K562 (cell line): ENCODE measurements at regions not wholly inside any gene's neighbourhood (a gene's known extent, or its start where the extent isn't known, plus 50 kb on each side); places are given as distances from the start of the nearest gene placed in this dataset.

Experiments used
- ATAC-seq: fragments of 200-7000 bp; cut with Tn5 transposase; 3 replicates; pipeline ENCODE4 v1.9.1; 2020; ENCODE audit warnings: moderate library complexity
- BruUV-seq: library from RNA; stranded (reverse); fragments of 400-500 nt; replicated peaks from 2 replicates; lab custom pipeline; 2021; lab: Mats Ljungman, UMichigan
- CTCF ChIA-PET: fragments of 300-600 bp; formaldehyde crosslinking; extraction: SDS; loops from one replicate; lab custom pipeline; 2021; ENCODE audit warnings: low intra/inter-chr PET ratio; lab: Yijun Ruan, JAX
- POLR2A ChIA-PET: fragments of 300-600, 350-650 bp; sonication (Branson Sonifier 250); formaldehyde crosslinking; extraction: SDS; loops from one replicate; lab custom pipeline; 2021; ENCODE audit warnings: antibody characterized with exemption, inconsistent platforms; lab: Yijun Ruan, JAX
- DNase-seq, 4 experiments: peaks; one replicate each; pipeline versions ENCODE4 v3.0.0 to v3.0.0-alpha.2; 2011 to 2018; ENCODE audit warnings: low spot score in 3 of 4, mixed read lengths in 3 of 4; ENCODE audit errors: extremely low read depth in 1 of 4
- FAIRE-seq: peaks from 2 replicates; lab custom pipeline; 2011; peaks lifted over from hg19 to GRCh38; lab: Jason Lieb, UNC
- H2AFZ ChIP-seq: 2 replicates; pipeline ENCODE4 v1.6.0; 2011; ENCODE audit warnings: low read depth, low read length, control low read depth, inconsistent platforms
- H3K27ac ChIP-seq: fragments of 200-600 bp; 3 replicates; pipeline ENCODE4 v1.8.0; 2011; ENCODE audit warnings: low read depth, mild to moderate bottlenecking, control low read depth, inconsistent platforms, low read length, moderate library complexity, mixed read lengths; ENCODE audit errors: extremely low read depth
- H3K27me3 ChIP-seq, 2 experiments: fragments of 300-600 bp in 1 of 2; 2 replicates in 1 of 2; 3 replicates in 1 of 2; pipeline versions ENCODE4 v1.6.0 to v1.8.0; 2011; ENCODE audit warnings: inconsistent platforms in 2 of 2, low read length in 2 of 2, mild to moderate bottlenecking in 1 of 2, mixed read lengths in 1 of 2, moderate library complexity in 1 of 2; ENCODE audit not compliant: control insufficient read depth in 2 of 2, insufficient read depth in 2 of 2
- H3K36me3 ChIP-seq: fragments of 300-600 bp; 3 replicates; pipeline ENCODE4 v1.8.0; 2011; ENCODE audit warnings: mild to moderate bottlenecking, low read length, inconsistent platforms; ENCODE audit not compliant: control insufficient read depth, insufficient read depth
- H3K4me1 ChIP-seq, 2 experiments: fragments of 200-600 bp in 1 of 2; replicated peaks in 1 of 2; 2 replicates in 1 of 2; 3 replicates in 1 of 2; pipeline versions ENCODE4 v1.5.1 to v1.8.0; 2011; ENCODE audit warnings: inconsistent platforms in 2 of 2, low read length in 2 of 2, mild to moderate bottlenecking in 1 of 2, mixed read lengths in 1 of 2, moderate library complexity in 1 of 2; ENCODE audit not compliant: control insufficient read depth in 2 of 2, insufficient read depth in 2 of 2
- H3K4me2 ChIP-seq: 2 replicates; pipeline ENCODE4 v1.6.1; 2011; ENCODE audit warnings: low read length, control low read depth, inconsistent platforms, mixed read lengths; ENCODE audit not compliant: insufficient read depth
- H3K4me3 ChIP-seq: fragments of 200-600 bp; sonication (generic), shearing (Covaris generic); 2 replicates; pipeline ENCODE4 v1.5.1; 2016; ENCODE audit warnings: control low read depth, inconsistent platforms
- H3K79me2 ChIP-seq: fragments of 200-600 bp; 3 replicates; pipeline ENCODE4 v1.8.0; 2011; ENCODE audit warnings: low read length, inconsistent platforms; ENCODE audit not compliant: control insufficient read depth, insufficient read depth
- H3K9ac ChIP-seq, 2 experiments: 2 replicates each; pipeline versions ENCODE4 v1.6.0 to v1.6.1; 2011; ENCODE audit warnings: low read depth in 2 of 2, low read length in 2 of 2, control low read depth in 1 of 2, inconsistent platforms in 1 of 2, mild to moderate bottlenecking in 1 of 2, mixed read lengths in 1 of 2; ENCODE audit not compliant: insufficient read depth in 1 of 2
- H3K9me1 ChIP-seq: one replicate; pipeline ENCODE4 v1.6.0; 2011; ENCODE audit warnings: inconsistent platforms, mild to moderate bottlenecking, low read length, moderate library complexity; ENCODE audit not compliant: control insufficient read depth, insufficient read depth
- H3K9me3 ChIP-seq: replicated peaks from 2 replicates; pipeline ENCODE4 v1.5.1; 2011; ENCODE audit warnings: low read depth, low read length, inconsistent platforms; ENCODE audit not compliant: control insufficient read depth, insufficient read depth
- H4K20me1 ChIP-seq: replicated peaks from 2 replicates; pipeline ENCODE4 v1.6.1; 2011; ENCODE audit warnings: low read length, inconsistent platforms, mixed read lengths; ENCODE audit not compliant: control insufficient read depth, insufficient read depth
- ATF7 ChIP-seq: fragments of 450-650 bp; IDR thresholded peaks from 2 replicates; pipeline ENCODE4 v1.7.1; 2014; ENCODE audit warnings: mild to moderate bottlenecking, moderate library complexity
- BHLHE40 ChIP-seq: IDR thresholded peaks from 2 replicates; pipeline ENCODE4 v1.6.1; 2011; ENCODE audit warnings: low read length, improper control_type of control experiment
- CREM ChIP-seq: IDR thresholded peaks from 2 replicates; pipeline ENCODE4 v1.6.1; 2014; ENCODE audit warnings: antibody characterized with exemption, low read depth
- FOXP4 ChIP-seq: sonication (generic); formaldehyde crosslinking; IDR thresholded peaks from 2 replicates; pipeline ENCODE4 v1.8.0; 2022; ENCODE audit warnings: mild to moderate bottlenecking, missing genetic modification reagents, borderline replicate concordance
- IFI16 ChIP-seq: fragments of 250-450 bp; sonication (Bioruptor Pico); IDR thresholded peaks from 2 replicates; pipeline ENCODE4 v2.1.2; 2022; ENCODE audit warnings: mild to moderate bottlenecking, inconsistent platforms
- JUNB ChIP-seq: fragments of 450-650 bp; formaldehyde crosslinking; conservative IDR thresholded peaks from 2 replicates; pipeline ENCODE4 v1.4.0; 2020; ENCODE audit warnings: mild to moderate bottlenecking
- KHSRP ChIP-seq: fragments of 450-650 bp; IDR thresholded peaks from 2 replicates; pipeline ENCODE4 v1.6.1; 2017
- MAFG ChIP-seq: fragments of 450-650 bp; conservative IDR thresholded peaks from 2 replicates; pipeline ENCODE4 v1.6.1; 2016; ENCODE audit warnings: missing genetic modification characterization, missing compliant biosample characterization
- NCOA2 ChIP-seq, 2 experiments: fragments of 450-650 bp; IDR thresholded peaks; 2 replicates each; pipeline ENCODE4 v1.6.1; 2018; ENCODE audit warnings: mild to moderate bottlenecking in 2 of 2, moderate library complexity in 1 of 2; ENCODE audit not compliant: partially characterized antibody in 2 of 2
- STAT5A ChIP-seq: IDR thresholded peaks from 2 replicates; pipeline ENCODE4 v1.6.1; 2012; ENCODE audit warnings: low read length, inconsistent platforms, borderline replicate concordance
- TAL1 ChIP-seq: fragments of 450-650 bp; IDR thresholded peaks from 2 replicates; pipeline ENCODE4 v1.6.1; 2016; ENCODE audit warnings: mild to moderate bottlenecking
- TSHZ1 ChIP-seq: fragments of 250-450 bp; sonication (Bioruptor Pico); IDR thresholded peaks from 2 replicates; pipeline ENCODE4 v1.4.0; 2020; ENCODE audit warnings: mild to moderate bottlenecking, moderate library complexity
- YY1 ChIP-seq, 3 experiments: IDR thresholded peaks; 2 replicates each; pipeline ENCODE4 v1.6.1; 2011; ENCODE audit warnings: low read length in 2 of 3, mild to moderate bottlenecking in 2 of 3, moderate library complexity in 2 of 3, borderline replicate concordance in 1 of 3, control low read depth in 1 of 3, low read depth in 1 of 3; ENCODE audit not compliant: insufficient read depth in 3 of 3, insufficient replicate concordance in 2 of 3, control insufficient read depth in 1 of 3, insufficient read length in 1 of 3; ENCODE audit errors: extremely low read depth in 1 of 3
- ZNF121 ChIP-seq: sonication (generic); formaldehyde crosslinking; conservative IDR thresholded peaks from 2 replicates; pipeline ENCODE4 v1.8.0; 2022; ENCODE audit warnings: missing genetic modification reagents
- ZNF41 ChIP-seq: fragments of 250-450 bp; sonication (Bioruptor Pico); conservative IDR thresholded peaks from 2 replicates; pipeline ENCODE4 v1.4.0; 2020; ENCODE audit warnings: mild to moderate bottlenecking
- ZNF644 ChIP-seq: fragments of 200-800 bp; sonication (Bioruptor generic); IDR thresholded peaks from 2 replicates; pipeline ENCODE4 v1.6.1; 2016; ENCODE audit warnings: low read depth, missing genetic modification characterization, missing compliant biosample characterization
- WGBS: fragments of 100-300 bp; shearing (Covaris generic); methylation state at CpG from one replicate; pipeline ENCODE4 v1.1.6; 2016; ENCODE audit warnings: low coverage, mixed read lengths; ENCODE audit not compliant: insufficient coverage; ENCODE audit errors: missing lambda C conversion rate; 5-methylcytosine and 5-hydroxymethylcytosine counted together
- in situ Hi-C: fragments of 300-500 bp; cut with MboI; formaldehyde crosslinking; loops from 4 replicates; pipeline ENCODE4 v1.15.0; 2018; ENCODE audit warnings: inconsistent platforms, mixed read lengths
- intact Hi-C: fragments of 100-400 bp; cut with micrococcal nuclease; formaldehyde crosslinking; loops from 2 replicates; pipeline ENCODE4 v1.14.2; 2022

GRCh38 chr3:124322966-124323365, 331.0 kb upstream of the ROPN1 start:
- BruUV-seq: no TSS peak
- TF ChIP-seq MAFG (tag) (no peak), BHLHE40 (no peak), ZNF41 (CRISPR knock-in tag) (no peak), TAL1 (no peak), ZNF644 (tag) (no peak), STAT5A (no peak), IFI16 (no peak), TSHZ1 (CRISPR knock-in tag) (no peak), ATF7 (no peak), ZNF121 (CRISPR knock-in tag) (no peak), KHSRP (no peak), JUNB (CRISPR knock-in tag) (no peak), NCOA2 (IDR thresholded peaks at IDR 0.05; ENCODE audit: partially characterized antibody in 2 of 2) (no peak), CREM (no peak), YY1 (IDR thresholded peaks at IDR 0.05; ENCODE audit: borderline replicate concordance in 1 of 3, control insufficient read depth in 1 of 3, extremely low read depth in 1 of 3, insufficient read depth in 3 of 3, insufficient read length in 1 of 3, insufficient replicate concordance in 2 of 3, low read depth in 1 of 3, low read length in 2 of 3) (no peak), FOXP4 (no peak)

More at GRCh38 chr3:124322966-124323365, 331.0 kb upstream of the ROPN1 start:
- intact Hi-C loops (no loop called here), in situ Hi-C loops (no loop called here)
- Histone ChIP-seq H3K79me2 (no peaks in the 10 kb centered on the region), H4K20me1 (no peaks in the 10 kb centered on the region), H3K9me3 (no peaks in the 10 kb centered on the region), H3K27me3 (no peaks in the 10 kb centered on the region), H3K36me3 (no peaks in the 10 kb centered on the region), H2AFZ (no peak overlapping the region), H3K27ac (no peak overlapping the region), H3K9ac (no peak overlapping the region), H3K4me1 (no peaks in the 10 kb centered on the region), H3K4me2 (no peak overlapping the region), H3K9me1 (no peaks in the 10 kb centered on the region), H3K4me3 (no peak overlapping the region)
- ATAC-seq (no peak), FAIRE-seq (no peak), DNase-seq (no peak)
- WGBS: 3% methylated on average over 3 of the region's 4 CpGs
- ChIA-PET POLR2A (no interaction called here), CTCF (no interaction called here)
